Stimulated activated CD8-positive, alpha-beta memory T cell treated with anti-CD3 and anti-CD28 coated beads, Interleukin-7, amount 100 ng/mL, for 48 hours (primary cell): ENCODE measurements at regions not wholly inside any gene's neighbourhood (a gene's known extent, or its start where the extent isn't known, plus 50 kb on each side); places are given as distances from the start of the nearest gene placed in this dataset.

Experiments
- DNase-seq, 2 donors: peaks; one replicate each; pipeline ENCODE4 v3.0.0-alpha.2; 2020; ENCODE audit warnings: low read depth in 1 of 2; ENCODE audit errors: extremely low read depth in 1 of 2

DNA sequence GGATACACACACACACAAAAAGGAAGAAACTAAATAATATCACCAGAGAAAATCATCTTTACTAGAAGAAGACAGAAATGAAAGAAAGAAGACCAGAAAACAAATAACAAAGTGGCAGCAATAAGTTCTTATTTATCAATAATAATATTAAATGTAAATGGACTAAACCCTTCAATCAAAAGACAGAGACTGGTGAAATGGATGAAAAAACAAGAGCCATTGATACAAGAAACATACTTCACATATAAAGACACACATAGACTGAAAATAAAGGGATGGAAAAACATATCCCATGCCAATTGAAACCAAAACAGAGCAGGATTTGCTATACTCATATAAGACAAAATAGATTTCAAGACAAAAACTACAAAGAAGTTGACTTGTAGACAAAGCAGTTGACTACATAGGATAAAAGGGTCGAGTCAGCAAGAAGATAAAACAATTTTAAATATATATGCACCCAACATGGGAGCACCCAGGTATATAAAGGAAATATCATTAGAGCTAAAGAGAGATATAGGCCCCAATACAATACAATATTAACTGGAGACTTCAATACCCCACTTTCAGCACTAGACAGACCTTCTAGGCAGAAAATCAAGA, 259.4 kb downstream of the EPM2A start:
- DNase-seq: no peak

GRCh38 chr6:145480024-145480423, 255.3 kb downstream of the EPM2A start:
- DNase-seq: no peak

DNA sequence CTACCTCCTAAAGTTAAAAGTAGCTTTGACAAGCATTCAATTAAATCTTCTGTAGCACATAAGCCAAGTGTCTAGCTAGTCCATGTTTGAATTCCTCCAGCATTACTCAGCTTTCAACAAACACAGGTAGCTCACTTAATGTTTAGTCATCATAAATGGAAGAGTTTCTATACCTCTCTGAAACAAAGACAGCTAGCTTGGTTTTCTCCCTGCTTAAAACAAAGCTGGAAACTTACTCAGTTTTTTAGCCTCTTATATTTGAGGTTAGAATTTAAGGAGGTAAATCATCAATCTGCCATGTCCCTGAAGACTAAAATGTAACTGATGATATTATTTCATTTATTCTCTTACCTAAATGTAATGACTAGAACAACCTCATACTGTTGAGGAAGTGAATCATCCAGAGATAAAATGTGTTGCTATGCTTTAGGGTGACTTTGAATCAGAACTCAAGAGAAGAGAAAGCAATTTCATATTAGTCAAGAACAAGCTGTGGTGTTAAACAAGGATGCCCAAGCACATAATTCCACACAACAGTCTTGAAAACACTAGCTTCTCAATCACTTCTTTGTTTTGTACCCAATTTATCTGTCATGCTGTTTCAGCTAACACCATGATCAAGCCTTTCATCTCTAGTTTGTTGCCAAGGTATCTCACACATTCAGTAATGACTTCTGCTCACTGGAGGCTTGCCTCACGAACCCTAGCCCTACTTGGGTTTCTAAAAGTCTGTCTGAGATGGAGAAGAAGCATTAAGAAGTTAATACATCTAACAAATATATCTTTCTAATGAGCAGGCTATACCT, 251.9 kb downstream of the EPM2A start:
- DNase-seq: no peak

GRCh38 chr6:145485288-145485687, 250.0 kb downstream of the EPM2A start:
- DNase-seq: no peak

DNA sequence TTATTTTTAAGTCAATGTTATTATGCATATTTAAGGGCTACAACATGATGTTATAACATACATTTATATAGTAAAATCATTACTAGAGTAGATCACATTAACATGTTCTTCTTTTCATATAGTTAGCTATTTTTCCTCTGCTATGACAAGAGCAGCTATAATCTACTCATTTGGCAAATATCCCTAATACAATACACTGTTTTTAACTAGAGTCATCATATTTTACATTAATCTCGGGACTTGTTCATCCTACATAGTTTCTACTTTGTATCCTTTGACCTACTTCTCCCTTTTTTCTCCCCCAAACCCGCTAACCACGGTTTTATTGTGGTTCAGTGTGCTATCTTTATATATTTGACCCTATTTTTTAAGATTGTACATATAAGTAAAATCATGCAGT, 249.0 kb downstream of the EPM2A start:
- no peak for DNase-seq

- no peak for DNase-seq
These were observed 245.7 kb downstream of the EPM2A start for GRCh38 chr6:145489583-145489982.

DNA sequence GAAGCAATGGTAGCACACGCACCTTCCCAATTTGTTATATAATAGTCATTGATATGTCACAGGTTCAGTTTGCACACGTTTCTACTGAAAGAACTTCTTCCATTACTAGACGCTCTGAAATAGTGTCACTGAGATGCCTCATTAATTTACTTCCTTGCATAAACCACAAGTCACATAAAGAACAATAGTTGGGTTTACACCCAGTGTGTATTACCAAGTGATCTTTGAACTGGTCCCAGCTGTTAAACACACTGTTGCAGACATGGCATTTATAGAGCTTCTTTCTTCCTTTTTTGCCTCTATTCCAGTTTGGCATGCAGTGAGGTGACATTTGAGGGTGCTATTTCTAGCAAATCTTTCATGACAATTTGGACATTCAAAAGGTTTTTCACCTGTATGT, 245.3 kb downstream of the EPM2A start:
- no peak for DNase-seq

DNA sequence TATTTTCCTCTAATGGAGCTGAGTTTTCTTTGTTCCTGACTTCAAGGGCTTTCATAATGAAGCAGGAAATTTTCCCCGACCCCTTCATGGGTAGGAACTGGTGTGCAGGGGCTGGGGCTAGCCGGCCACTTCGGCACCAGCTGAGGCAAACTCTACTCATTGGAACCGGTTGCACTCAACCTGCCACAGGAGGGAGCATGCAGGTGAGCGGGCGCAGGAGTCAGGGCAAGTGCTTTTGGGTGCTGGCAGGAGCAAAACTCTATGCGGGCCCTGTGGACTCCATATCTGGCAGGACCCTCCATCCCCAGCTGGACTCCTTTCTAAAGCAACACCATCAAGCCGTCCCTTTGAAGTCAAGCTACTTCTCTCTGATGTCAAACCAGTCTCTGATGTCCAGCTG, 244.2 kb downstream of the EPM2A start:
- DNase-seq: no peak

- DNase-seq: no peak
These were observed 238.3 kb downstream of the EPM2A start for GRCh38 chr6:145497006-145497405.

DNA sequence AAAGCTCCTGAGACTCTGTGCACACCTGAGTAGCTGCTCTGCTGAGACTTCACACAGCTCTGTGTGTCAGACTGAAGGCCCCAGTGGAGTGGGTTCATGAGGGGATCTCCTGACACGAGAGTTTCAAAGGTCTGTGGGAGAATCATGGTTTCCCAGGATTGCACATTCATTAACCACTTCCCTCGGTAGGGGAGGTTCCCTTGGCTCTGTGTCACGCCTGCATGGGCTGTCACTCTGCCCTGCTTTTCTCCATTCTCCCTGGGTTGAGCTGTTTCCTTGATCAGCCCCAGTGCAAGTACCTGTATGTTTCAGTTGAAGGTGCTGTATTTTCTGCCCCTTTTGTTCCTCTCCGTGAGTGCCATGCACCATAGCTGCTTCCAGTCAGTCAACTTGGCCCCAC, 236.9 kb downstream of the EPM2A start:
- no peak for DNase-seq

GRCh38 chr6:145502416-145502815, 232.9 kb downstream of the EPM2A start:
- no peak for DNase-seq

DNA sequence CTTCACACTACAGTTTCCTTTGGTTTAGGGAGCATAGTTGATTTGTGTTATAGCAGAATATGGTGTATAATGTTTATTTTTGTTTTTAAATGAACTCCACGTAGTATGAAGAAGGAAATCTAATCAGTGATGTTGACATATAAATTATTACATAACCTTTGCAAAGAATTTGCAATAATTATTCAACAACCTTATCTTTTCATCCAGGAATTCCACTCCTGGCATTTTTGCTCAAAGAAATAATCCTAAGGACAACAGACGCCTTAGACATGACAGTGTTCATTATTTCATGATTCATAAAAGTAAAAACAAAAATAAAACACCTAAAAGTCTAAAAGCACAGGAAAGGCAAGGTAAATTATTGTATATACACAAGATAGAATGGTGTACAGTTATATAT, 229.2 kb downstream of the EPM2A start:
- no peak for DNase-seq

- no peak for DNase-seq
These were observed 228.8 kb downstream of the EPM2A start for GRCh38 chr6:145506565-145506964.

DNA sequence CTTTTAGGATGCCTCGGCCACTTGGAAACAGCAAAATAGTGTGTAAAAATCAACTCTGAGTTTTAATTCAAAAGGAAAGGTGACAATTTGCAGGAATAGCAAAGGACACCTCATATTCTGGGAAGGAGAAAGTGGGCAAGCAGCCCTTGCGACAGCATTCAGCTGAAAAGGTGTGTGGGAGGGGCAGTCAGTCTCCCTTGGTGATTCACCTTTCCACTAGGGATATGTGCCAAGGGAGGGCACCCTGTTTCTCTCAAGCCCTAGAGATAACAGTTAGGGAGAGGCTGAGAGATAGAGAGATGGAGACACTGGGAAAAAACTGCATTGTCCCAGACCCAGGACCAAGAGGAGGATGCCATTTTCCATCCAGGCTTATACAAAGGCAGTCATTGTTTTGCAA, 228.1 kb downstream of the EPM2A start:
- no peak for DNase-seq

DNA sequence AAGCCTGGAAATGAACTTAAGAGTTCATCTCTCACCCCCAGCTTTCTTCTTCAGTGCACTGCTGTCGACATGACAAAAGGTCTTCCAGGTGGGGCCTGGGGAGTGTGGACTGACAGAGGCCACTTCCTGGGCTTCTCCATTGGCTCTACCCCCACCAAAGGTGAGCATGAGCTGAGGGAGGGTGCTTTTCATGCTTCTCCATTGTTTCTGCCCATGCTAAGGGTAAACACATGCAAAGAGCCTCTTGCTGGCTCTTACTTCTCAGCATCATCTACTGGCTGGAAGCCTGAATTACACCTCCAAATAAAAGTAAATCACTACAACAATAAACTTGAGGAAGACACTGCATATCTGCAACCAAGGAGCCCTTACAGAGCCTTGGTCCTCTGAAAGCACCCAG, 227.2 kb downstream of the EPM2A start:
- no peak for DNase-seq

- DNase-seq: no peak
These were observed 217.8 kb downstream of the EPM2A start for GRCh38 chr6:145517492-145517891.

GRCh38 chr6:145525038-145525437, 210.3 kb downstream of the EPM2A start:
- no peak for DNase-seq

DNA sequence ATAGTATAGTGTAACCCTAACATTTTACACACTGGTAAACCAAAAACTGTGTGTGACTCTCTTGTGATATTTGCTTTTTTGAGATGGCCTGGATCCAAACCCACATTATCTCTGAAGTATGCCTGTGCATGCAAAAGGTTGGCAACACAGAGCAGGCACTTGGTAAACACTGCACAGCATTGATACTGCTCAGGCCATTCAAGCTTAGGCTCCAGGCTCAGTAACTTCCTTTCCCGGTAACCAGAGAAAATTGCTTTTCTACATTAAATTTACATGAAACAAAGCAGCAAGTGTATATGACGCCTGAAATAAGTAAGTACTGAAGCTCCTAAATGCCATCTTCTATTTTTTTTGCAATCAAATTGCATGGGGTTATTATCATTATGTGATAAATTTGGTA, 205.7 kb downstream of the EPM2A start:
- DNase-seq: no peak

GRCh38 chr6:145530454-145530853, 204.9 kb downstream of the EPM2A start:
- DNase-seq: no peak

DNA sequence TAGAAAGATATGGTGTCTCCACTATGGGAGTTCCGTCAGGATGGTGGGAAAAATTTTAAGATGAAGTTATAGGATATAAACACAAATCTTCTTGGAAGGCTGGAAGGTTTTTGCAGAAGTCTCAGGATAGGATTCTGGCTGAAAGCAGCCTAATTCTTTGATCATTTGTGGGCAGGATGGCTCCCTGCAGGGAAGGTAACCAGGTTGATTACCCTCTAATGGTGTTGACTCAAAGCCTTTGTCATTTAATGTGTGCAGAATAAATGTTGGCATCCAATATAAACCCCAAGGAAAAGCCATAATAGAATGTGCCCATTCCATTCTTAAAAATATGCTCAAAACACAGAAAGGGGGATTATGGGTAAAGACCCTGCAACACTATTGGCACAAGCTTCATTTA, 204.3 kb downstream of the EPM2A start:
- no peak for DNase-seq

GRCh38 chr6:145531822-145532221, 203.5 kb downstream of the EPM2A start:
- DNase-seq: no peak

DNA sequence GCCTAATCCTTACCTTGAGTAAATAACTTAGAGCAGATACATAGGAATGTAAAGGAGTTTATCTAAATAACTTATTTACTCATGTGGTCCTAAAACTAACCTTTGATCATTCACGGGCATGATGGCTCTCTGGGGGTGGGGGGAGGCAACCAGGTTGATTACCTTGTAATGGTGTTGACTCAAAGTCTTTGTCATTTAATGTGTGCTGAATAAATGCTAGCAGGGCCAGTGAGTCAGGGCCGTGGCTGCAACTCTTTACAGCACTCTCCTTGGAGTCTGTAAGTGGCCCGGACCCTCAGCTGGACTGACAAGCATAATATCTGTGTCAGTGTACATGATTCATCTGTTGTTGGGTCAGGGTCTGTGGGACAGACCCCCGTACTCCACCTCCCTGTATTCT, 203.0 kb downstream of the EPM2A start:
- no peak for DNase-seq

DNA sequence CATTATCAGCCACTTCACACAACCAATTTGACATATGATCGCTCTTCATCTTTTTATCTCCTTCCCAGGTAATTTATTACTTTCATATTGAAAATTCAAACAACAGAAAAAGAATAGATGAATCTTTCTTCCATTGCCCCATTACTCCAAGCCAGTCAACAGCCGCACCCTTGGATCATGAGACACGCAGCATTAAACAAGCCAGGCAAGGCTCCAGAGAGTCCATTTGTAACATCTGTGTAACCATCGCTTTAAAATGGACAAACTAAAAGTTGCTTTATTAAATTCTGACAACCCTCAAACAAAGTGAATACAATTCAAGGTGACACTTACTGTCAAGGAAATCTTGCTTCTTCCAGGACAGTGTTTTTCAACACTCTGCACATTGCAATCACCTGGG, 200.3 kb downstream of the EPM2A start:
- DNase-seq: no peak
